Cardiac fibroblast (primary cell): ENCODE measurements at regions not wholly inside any gene's neighbourhood (a gene's known extent, or its start where the extent isn't known, plus 50 kb on each side); places are given as distances from the start of the nearest gene placed in this dataset.

ENCODE experiments used
- DNase-seq, 2 donors: peaks; one replicate each; pipeline versions ENCODE4 v3.0.0 to v3.0.0-alpha.2; 2010; ENCODE audit warnings: low read depth in 2 of 2
- H3K4me3 ChIP-seq, 2 donors: replicated peaks in 1 of 2; 1 replicate in 1 of 2; 2 replicates in 1 of 2; pipeline ENCODE4 v1.5.1; 2011; ENCODE audit warnings: low read depth in 2 of 2, low read length in 2 of 2, mild to moderate bottlenecking in 2 of 2, moderate library complexity in 1 of 2
- TF ChIP-seq, protein P1 (sequence below): IDR thresholded peaks from one replicate; pipeline ENCODE4 v1.5.1; 2011; ENCODE audit warnings: low read depth, mild to moderate bottlenecking, low read length, inconsistent platforms

DNA sequence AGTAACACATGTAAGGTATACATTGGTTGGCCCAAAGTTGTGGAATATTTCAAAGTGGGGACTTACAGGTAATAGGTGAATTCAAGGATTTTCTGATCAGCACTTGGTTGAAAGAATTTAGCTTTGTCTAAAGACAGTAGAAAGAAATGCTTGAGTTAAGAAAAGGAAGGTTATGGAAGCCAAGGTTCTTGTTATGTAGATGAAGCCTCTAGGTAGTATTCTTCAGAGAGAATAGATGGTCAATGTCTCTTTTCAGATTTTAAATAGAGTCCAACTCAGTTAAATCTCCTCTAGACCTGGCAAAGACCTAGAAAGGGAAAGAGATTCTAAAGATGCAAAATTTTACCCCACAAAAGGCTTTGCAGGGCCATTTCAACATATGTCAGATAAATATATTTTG lies 157.4 kb downstream of the ANKRD30B start:
- DNase-seq, result no peak
- TF ChIP-seq, protein P1, sequence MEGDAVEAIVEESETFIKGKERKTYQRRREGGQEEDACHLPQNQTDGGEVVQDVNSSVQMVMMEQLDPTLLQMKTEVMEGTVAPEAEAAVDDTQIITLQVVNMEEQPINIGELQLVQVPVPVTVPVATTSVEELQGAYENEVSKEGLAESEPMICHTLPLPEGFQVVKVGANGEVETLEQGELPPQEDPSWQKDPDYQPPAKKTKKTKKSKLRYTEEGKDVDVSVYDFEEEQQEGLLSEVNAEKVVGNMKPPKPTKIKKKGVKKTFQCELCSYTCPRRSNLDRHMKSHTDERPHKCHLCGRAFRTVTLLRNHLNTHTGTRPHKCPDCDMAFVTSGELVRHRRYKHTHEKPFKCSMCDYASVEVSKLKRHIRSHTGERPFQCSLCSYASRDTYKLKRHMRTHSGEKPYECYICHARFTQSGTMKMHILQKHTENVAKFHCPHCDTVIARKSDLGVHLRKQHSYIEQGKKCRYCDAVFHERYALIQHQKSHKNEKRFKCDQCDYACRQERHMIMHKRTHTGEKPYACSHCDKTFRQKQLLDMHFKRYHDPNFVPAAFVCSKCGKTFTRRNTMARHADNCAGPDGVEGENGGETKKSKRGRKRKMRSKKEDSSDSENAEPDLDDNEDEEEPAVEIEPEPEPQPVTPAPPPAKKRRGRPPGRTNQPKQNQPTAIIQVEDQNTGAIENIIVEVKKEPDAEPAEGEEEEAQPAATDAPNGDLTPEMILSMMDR, result no peak
- no peak overlapping the region for H3K4me3 ChIP-seq

DNA sequence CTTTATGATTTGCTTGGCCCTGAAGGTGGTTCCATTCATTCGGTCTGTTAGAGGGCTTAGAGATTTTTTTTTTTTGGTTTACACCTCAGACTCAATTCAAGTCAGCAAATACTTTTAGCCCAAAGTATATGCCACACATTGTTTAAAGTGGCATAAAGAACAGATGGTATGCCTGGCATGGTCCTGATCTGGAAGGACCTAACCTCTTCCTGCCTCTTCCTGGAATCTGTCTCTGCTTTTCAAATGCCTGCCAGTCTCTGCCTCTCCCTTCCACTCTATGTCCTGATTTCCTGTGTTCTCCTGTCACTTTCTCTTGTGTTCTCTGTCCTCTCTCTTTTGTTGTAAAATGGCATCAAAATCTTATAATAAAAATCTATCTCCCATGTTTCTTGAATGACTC lies 158.0 kb downstream of the ANKRD30B start:
- TF ChIP-seq, protein P1, result no peak

DNA sequence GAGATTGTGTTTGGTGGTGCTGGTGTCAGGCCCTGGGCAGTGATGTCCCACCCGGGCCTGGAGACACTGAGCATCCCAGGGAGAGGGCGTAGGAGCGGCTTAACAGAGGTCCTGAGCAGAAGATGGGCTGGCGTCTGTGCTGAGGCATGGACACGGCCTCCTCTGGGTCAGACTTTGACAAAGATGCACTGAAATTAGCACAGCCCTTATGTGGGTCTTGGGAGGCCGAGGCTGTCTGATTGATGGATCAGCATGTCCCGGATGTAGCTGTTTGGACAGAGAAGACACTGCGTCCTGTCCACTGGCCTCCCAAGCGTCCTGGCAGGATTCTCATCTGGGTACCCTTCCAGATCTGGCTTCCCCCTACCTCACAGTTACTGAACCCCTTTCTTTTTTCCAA lies 159.4 kb downstream of the ANKRD30B start:
- TF ChIP-seq, protein P1, result no peak
- DNase-seq, result no peak
- no peak overlapping the region for H3K4me3 ChIP-seq

More for the DNA sequence above, 158.0 kb downstream of the ANKRD30B start:
- no peak for DNase-seq
- no peak overlapping the region for H3K4me3 ChIP-seq

DNA sequence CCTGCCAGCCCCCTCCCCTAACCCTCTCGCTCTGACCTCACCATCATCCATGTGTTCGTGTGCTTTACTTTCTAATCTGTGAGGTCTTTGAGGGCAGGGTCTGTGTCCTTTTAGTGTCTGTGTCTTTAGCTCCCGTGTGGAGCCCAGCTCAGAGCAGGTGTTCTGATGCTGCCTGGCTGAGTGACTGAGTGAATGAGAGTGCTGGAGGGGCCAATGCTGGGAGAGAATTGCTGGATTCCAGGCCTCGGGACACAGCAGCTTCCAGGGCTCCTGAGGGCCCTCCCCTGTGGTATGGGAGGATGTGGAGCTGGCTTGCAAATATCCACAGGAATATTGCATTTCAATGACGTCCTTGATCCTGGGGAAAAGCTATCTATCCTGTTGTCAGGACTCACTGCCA lies 160.6 kb downstream of the ANKRD30B start:
- TF ChIP-seq, protein P1, result no peak
- no peak for DNase-seq
- no peak overlapping the region for H3K4me3 ChIP-seq

DNA sequence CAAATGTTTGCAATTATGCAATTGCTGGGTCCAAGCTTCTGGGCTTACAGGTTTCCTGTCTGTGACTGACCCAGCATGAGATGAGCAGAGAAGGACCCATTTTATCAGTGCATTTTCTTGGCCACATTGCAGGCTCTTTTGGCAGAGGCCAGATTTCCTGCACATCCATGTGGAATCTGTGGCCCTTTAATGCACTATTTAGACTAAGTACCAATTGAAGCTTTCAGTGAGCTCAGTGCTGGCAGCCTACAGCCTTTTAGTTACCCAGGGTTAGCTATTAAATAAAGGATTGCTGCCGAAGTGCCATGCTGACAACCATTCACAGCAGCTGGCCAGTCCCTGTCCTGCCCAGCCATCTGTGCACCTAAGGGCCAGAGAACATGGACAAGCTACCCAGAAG lies 165.0 kb downstream of the ANKRD30B start:
- H3K4me3 ChIP-seq, result no peak overlapping the region
- TF ChIP-seq, protein P1, result no peak
- DNase-seq, result no peak

DNA sequence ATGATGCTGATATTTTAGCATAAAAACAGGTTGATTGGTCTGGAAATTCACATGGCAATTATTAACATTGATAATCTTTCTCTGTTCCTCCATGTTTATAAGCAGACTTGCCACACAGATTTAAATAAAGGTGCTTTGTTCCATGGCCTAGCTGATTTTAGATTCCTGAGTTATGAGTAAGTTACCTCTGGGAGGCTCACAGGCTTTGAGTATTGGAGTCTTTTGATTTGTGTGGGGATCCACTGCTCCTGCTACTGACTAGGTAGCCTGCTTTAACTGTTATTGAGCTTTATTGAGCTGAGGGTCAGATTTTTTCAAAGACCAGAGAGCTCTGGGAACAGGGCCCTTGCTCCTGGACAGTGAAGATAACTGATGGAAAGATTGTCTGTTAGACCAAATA lies 166.1 kb downstream of the ANKRD30B start:
- peak in 1 of 2 donors; percentile 4 for DNase-seq
- no peak overlapping the region for H3K4me3 ChIP-seq
- TF ChIP-seq, protein P1, result no peak

DNA sequence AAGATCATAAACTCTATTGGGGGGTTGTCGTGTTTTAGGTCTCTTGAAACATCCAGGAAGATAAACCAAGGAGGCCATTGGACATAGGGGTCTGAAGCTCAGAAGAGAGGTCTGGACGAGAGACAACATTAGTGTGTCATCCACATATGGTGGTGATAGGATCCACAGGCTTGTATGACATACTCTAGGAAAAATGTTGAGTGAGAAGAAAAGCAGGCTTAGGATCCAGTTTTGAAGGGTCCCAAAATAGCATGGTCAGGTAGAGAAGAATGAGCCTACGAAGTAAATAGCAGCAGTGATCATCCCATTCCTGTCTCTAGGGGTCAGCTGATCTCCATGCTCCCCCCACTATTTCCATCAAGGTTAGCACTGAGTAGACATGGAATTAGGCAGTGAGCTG lies 166.8 kb downstream of the ANKRD30B start:
- no peak for DNase-seq
- H3K4me3 ChIP-seq, result no peak overlapping the region
- TF ChIP-seq, protein P1, result no peak
